ENCODE measurements at regions not wholly inside any gene's neighbourhood (a gene's known extent, or its start where the extent isn't known, plus 50 kb on each side); places are given as distances from the start of the nearest gene placed in this dataset.

GRCh38 chr1:204736836-204737235 is 51.3 kb upstream of the LRRN2 start:
- H3K4me3 ChIP-seq (ENCODE audit: low read depth, low read length): no peak overlapping the region
- no peak for DNase-seq (ENCODE audit: low read depth)
- TF ChIP-seq CTCF (IDR thresholded peaks at IDR 0.05; ENCODE audit: insufficient read depth, low read depth, low read length, missing control alignments): no peak

GRCh38 chr1:204738506-204738905 is 53.0 kb upstream of the LRRN2 start:
- DNase-seq (ENCODE audit: low read depth): no peak
- TF ChIP-seq CTCF (IDR thresholded peaks at IDR 0.05; ENCODE audit: insufficient read depth, low read depth, low read length, missing control alignments): no peak
- H3K4me3 ChIP-seq (ENCODE audit: low read depth, low read length): no peak overlapping the region

GRCh38 chr1:204740354-204740753 is 54.8 kb upstream of the LRRN2 start:
- no peak for DNase-seq (ENCODE audit: low read depth)
- H3K4me3 ChIP-seq (ENCODE audit: low read depth, low read length): no peak overlapping the region
- no peak for TF ChIP-seq CTCF (IDR thresholded peaks at IDR 0.05; ENCODE audit: insufficient read depth, low read depth, low read length, missing control alignments)

GRCh38 chr1:204741440-204741839 is 55.9 kb upstream of the LRRN2 start:
- no peak for DNase-seq (ENCODE audit: low read depth)
- H3K4me3 ChIP-seq (ENCODE audit: low read depth, low read length): no peak overlapping the region
- TF ChIP-seq CTCF (IDR thresholded peaks at IDR 0.05; ENCODE audit: insufficient read depth, low read depth, low read length, missing control alignments): no peak

GRCh38 chr1:204742676-204743251 is 57.2 kb upstream of the LRRN2 start:
- H3K4me3 ChIP-seq (ENCODE audit: low read depth, low read length): no peak overlapping the region
- TF ChIP-seq CTCF (IDR thresholded peaks at IDR 0.05; ENCODE audit: insufficient read depth, low read depth, low read length, missing control alignments): no peak
- no peak for DNase-seq (ENCODE audit: low read depth)

GRCh38 chr1:204744107-204744779 is 58.7 kb upstream of the LRRN2 start:
- no peak for TF ChIP-seq CTCF (IDR thresholded peaks at IDR 0.05; ENCODE audit: insufficient read depth, low read depth, low read length, missing control alignments)
- H3K4me3 ChIP-seq (ENCODE audit: low read depth, low read length): no peak overlapping the region
- no peak for DNase-seq (ENCODE audit: low read depth)

Data from GM12865 (cell line).